Endothelial cell of umbilical vein (primary cell): ENCODE measurements at regions not wholly inside any gene's neighbourhood (a gene's known extent, or its start where the extent isn't known, plus 50 kb on each side); places are given as distances from the start of the nearest gene placed in this dataset.

Source experiments
- BruUV-seq: library from RNA; stranded (reverse); fragments of 400-500 nt; replicated peaks from 2 replicates; lab custom pipeline; 2021; lab: Mats Ljungman, UMichigan
- CTCF ChIA-PET: fragments of 300-600, 350-600 bp; sonication (Branson Sonifier 250); formaldehyde crosslinking; loops from one replicate; lab custom pipeline; 2021; ENCODE audit warnings: antibody characterized with exemption, inconsistent platforms; lab: Charles Lee
- POLR2A ChIA-PET: fragments of 300-600, 350-600 bp; sonication (Branson Sonifier 250); formaldehyde crosslinking; loops from one replicate; lab custom pipeline; 2021; ENCODE audit warnings: antibody characterized with exemption, inconsistent platforms; lab: Charles Lee
- DNase-seq: peaks from one replicate; pipeline ENCODE4 v3.0.0-alpha.2; 2011; ENCODE audit warnings: low read depth, low spot score
- FAIRE-seq: peaks from 2 replicates; lab custom pipeline; 2011; peaks lifted over from hg19 to GRCh38; lab: Jason Lieb, UNC
- H2AFZ ChIP-seq: 2 replicates; pipeline ENCODE4 v1.6.0; 2012; ENCODE audit warnings: low read depth, low read length, control low read depth, inconsistent platforms
- H3K27ac ChIP-seq: 2 replicates; pipeline ENCODE4 v1.5.1; 2011; ENCODE audit warnings: low read depth, mild to moderate bottlenecking, control low read depth, low read length, moderate library complexity; ENCODE audit not compliant: insufficient read depth
- H3K27me3 ChIP-seq, 2 experiments: 2 replicates each; pipeline versions ENCODE4 v1.6.0 to v1.6.1; 2011; ENCODE audit warnings: low read length in 2 of 2, mixed read lengths in 1 of 2; ENCODE audit not compliant: control insufficient read depth in 2 of 2, insufficient read depth in 2 of 2
- H3K36me3 ChIP-seq, 2 experiments: 2 replicates in 1 of 2; 3 replicates in 1 of 2; pipeline ENCODE4 v1.5.1; 2011; ENCODE audit warnings: low read length in 2 of 2, mild to moderate bottlenecking in 1 of 2, moderate library complexity in 1 of 2; ENCODE audit not compliant: control insufficient read depth in 2 of 2, insufficient read depth in 2 of 2; ENCODE audit errors: extremely low read depth in 1 of 2
- H3K4me1 ChIP-seq: 3 replicates; pipeline ENCODE4 v1.5.1; 2011; ENCODE audit warnings: mild to moderate bottlenecking, low read length; ENCODE audit not compliant: control insufficient read depth, insufficient read depth; ENCODE audit errors: extremely low read depth
- H3K4me2 ChIP-seq: 2 replicates; pipeline ENCODE4 v1.6.1; 2011; ENCODE audit warnings: low read length, control low read depth, mixed read lengths; ENCODE audit not compliant: insufficient read depth
- H3K4me3 ChIP-seq, 3 experiments: fragments of 200-600 bp in 1 of 3; sonication (generic), shearing (Covaris generic) in 1 of 3; replicated peaks in 1 of 3; 2 replicates each; pipeline ENCODE4 v1.5.1; 2011 to 2016; ENCODE audit warnings: control low read depth in 3 of 3, low read length in 3 of 3, mild to moderate bottlenecking in 2 of 3, inconsistent platforms in 1 of 3, low read depth in 1 of 3, moderate library complexity in 1 of 3; ENCODE audit not compliant: insufficient read depth in 1 of 3
- H3K79me2 ChIP-seq: 2 replicates; pipeline ENCODE4 v1.6.0; 2012; ENCODE audit warnings: low read length, inconsistent platforms; ENCODE audit not compliant: control insufficient read depth, insufficient read depth
- H3K9ac ChIP-seq: replicated peaks from 2 replicates; pipeline ENCODE3; 2011; ENCODE audit warnings: low read length, control low read depth; ENCODE audit not compliant: insufficient read depth; ENCODE audit errors: extremely low read depth
- H3K9me1 ChIP-seq: replicated peaks from 3 replicates; pipeline ENCODE4 v1.6.0; 2011; ENCODE audit warnings: mild to moderate bottlenecking, low read length; ENCODE audit not compliant: control insufficient read depth, insufficient read depth; ENCODE audit errors: extremely low read depth
- H3K9me3 ChIP-seq: replicated peaks from 2 replicates; pipeline ENCODE4 v1.5.1; 2012; ENCODE audit warnings: low read length, inconsistent platforms; ENCODE audit not compliant: control insufficient read depth, insufficient read depth
- H4K20me1 ChIP-seq: replicated peaks from 2 replicates; pipeline ENCODE3; 2011; ENCODE audit warnings: mild to moderate bottlenecking, low read length; ENCODE audit not compliant: control insufficient read depth, insufficient read depth; ENCODE audit errors: extremely low read depth
- EZH2 ChIP-seq: IDR thresholded peaks from 2 replicates; pipeline ENCODE4 v1.6.1; 2012; ENCODE audit warnings: borderline replicate concordance, low read depth, mild to moderate bottlenecking, moderate library complexity, low read length, inconsistent platforms; ENCODE audit not compliant: severe bottlenecking
- FOS ChIP-seq: IDR thresholded peaks from 2 replicates; pipeline ENCODE4 v1.6.1; 2011; ENCODE audit warnings: mild to moderate bottlenecking, low read length, moderate library complexity, borderline replicate concordance; ENCODE audit not compliant: insufficient read depth
- GATA2 ChIP-seq: IDR thresholded peaks from 2 replicates; pipeline ENCODE4 v1.7.0; 2011; ENCODE audit warnings: low read depth, mild to moderate bottlenecking, moderate library complexity, mixed read lengths, low read length; ENCODE audit not compliant: insufficient read length, insufficient read depth
- JUN ChIP-seq: IDR thresholded peaks from 2 replicates; pipeline ENCODE4 v1.6.1; 2011; ENCODE audit warnings: borderline replicate concordance, low read depth; ENCODE audit not compliant: insufficient read length, insufficient read depth
- MAX ChIP-seq: IDR thresholded peaks from 2 replicates; pipeline ENCODE4 v1.6.1; 2011; ENCODE audit not compliant: insufficient read depth, insufficient read length
- MYC ChIP-seq: IDR thresholded peaks from one replicate; pipeline ENCODE4 v1.6.1; 2011; ENCODE audit warnings: mild to moderate bottlenecking, low read depth, low read length
- POLR2A ChIP-seq: IDR thresholded peaks from 2 replicates; pipeline ENCODE4 v1.6.1; 2012; ENCODE audit warnings: low read depth, mild to moderate bottlenecking, control low read depth, low read length
- POLR2AphosphoS5 ChIP-seq: IDR thresholded peaks from 2 replicates; pipeline ENCODE4 v1.6.1; 2012; ENCODE audit warnings: low read depth, mild to moderate bottlenecking, control low read depth, low read length, moderate library complexity; ENCODE audit not compliant: insufficient read depth
- dilution Hi-C: fragments of 300-500 bp; cut with MboI; formaldehyde crosslinking; loops from one replicate; pipeline ENCODE4 v1.15.0; 2019; ENCODE audit warnings: low sequenced_read_pairs; ENCODE audit not compliant: extremely low pct_ligation_motif_present
- intact Hi-C: fragments of 100-400 bp; cut with micrococcal nuclease; formaldehyde crosslinking; loops from one replicate; pipeline ENCODE4 v1.10.0; 2022
- TF ChIP-seq, protein P1 (sequence below), 2 donors: IDR thresholded peaks; 1 replicate in 1 of 2; 2 replicates in 1 of 2; pipeline ENCODE4 v1.5.1; 2011; ENCODE audit warnings: low read length in 2 of 2, mild to moderate bottlenecking in 2 of 2, moderate library complexity in 2 of 2, control low read depth in 1 of 2, inconsistent platforms in 1 of 2, low read depth in 1 of 2; ENCODE audit not compliant: insufficient read depth in 1 of 2; ENCODE audit errors: extremely low read depth in 1 of 2

GRCh38 chr6:126127659-126128058, 141.3 kb downstream of the TRMT11 start:
- intact Hi-C loops, result loop anchor here (2.0 kb wide), 1 partner anchor 993 kb away; no protein-coding TSS in a partner anchor
- no peaks in the 10 kb centered on the region for H3K4me1 ChIP-seq
- H3K36me3 ChIP-seq, result no peaks in the 10 kb centered on the region
- H3K9ac ChIP-seq, result no peak overlapping the region
- no peaks in the 10 kb centered on the region for H3K9me3 ChIP-seq
- ChIA-PET CTCF (no interaction called here), POLR2A (no interaction called here)
- no peaks in the 10 kb centered on the region for H3K9me1 ChIP-seq
- BruUV-seq, result no TSS peak
- H3K79me2 ChIP-seq, result no peaks in the 10 kb centered on the region
- FAIRE-seq (no peak), DNase-seq (no peak)
- dilution Hi-C loops, result no loop called here
- no peak overlapping the region for H2AFZ ChIP-seq
- no peaks in the 10 kb centered on the region for H4K20me1 ChIP-seq
- H3K27me3 ChIP-seq, result no peaks in the 10 kb centered on the region
- H3K4me3 ChIP-seq, result no peak overlapping the region
- H3K27ac ChIP-seq, result no peak overlapping the region
- no peak overlapping the region for H3K4me2 ChIP-seq
- no peak for TF ChIP-seq GATA2
- TF ChIP-seq EZH2, result no peak
- no peak for TF ChIP-seq FOS
- TF ChIP-seq POLR2AphosphoS5, result no peak
- no peak for TF ChIP-seq POLR2A
- TF ChIP-seq JUN, result no peak
- no peak for TF ChIP-seq MAX
- TF ChIP-seq, protein P1, sequence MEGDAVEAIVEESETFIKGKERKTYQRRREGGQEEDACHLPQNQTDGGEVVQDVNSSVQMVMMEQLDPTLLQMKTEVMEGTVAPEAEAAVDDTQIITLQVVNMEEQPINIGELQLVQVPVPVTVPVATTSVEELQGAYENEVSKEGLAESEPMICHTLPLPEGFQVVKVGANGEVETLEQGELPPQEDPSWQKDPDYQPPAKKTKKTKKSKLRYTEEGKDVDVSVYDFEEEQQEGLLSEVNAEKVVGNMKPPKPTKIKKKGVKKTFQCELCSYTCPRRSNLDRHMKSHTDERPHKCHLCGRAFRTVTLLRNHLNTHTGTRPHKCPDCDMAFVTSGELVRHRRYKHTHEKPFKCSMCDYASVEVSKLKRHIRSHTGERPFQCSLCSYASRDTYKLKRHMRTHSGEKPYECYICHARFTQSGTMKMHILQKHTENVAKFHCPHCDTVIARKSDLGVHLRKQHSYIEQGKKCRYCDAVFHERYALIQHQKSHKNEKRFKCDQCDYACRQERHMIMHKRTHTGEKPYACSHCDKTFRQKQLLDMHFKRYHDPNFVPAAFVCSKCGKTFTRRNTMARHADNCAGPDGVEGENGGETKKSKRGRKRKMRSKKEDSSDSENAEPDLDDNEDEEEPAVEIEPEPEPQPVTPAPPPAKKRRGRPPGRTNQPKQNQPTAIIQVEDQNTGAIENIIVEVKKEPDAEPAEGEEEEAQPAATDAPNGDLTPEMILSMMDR (IDR thresholded peaks at IDR 0.05; ENCODE audit: extremely low read depth in 1 of 2, insufficient read depth in 1 of 2, low read depth in 1 of 2, low read length in 2 of 2), result no peak
- no peak for TF ChIP-seq MYC
